ENCODE measurements at regions not wholly inside any gene's neighbourhood (a gene's known extent, or its start where the extent isn't known, plus 50 kb on each side); places are given as distances from the start of the nearest gene placed in this dataset.

DNA sequence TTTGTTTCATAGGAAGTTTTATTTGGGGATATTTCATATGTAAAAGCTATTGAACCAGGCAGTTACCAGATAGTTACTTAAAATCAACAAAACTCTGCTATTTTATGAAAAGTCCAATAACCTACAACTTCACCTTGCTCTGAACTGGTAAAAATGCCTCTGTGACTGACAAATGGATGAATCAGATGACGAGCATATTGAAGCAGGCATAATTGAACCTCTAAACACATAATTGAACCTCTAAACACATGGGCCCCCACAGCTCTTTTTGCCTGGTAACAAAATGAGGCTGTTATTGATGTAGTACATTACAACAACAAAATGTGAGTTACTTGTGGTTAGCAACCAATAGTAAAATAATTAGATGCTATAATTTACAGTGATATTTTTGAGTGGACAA is 99.7 kb downstream of the MBL2 start:
- Histone ChIP-seq H3K79me2 (ENCODE audit: low read length) (no peaks in the 10 kb centered on the region), H3K9me3 (ENCODE audit: low read length) (peaks cover 37% of the 10 kb centered on the region), H3K27me3 (ENCODE audit: low read length) (no peaks in the 10 kb centered on the region), H3K9me2 (replicated peaks; ENCODE audit: insufficient read depth, low read length) (no peaks in the 10 kb centered on the region), H3K27ac (ENCODE audit: low read length) (no peak overlapping the region), H3K4me1 (ENCODE audit: low read length) (no peaks in the 10 kb centered on the region), H3K4me3 (ENCODE audit: low read length) (no peak overlapping the region), H3K36me3 (ENCODE audit: insufficient read depth, low read length) (no peaks in the 10 kb centered on the region), H2AFZ (ENCODE audit: low read length) (no peak overlapping the region), H3K4me2 (ENCODE audit: low read depth, low read length, poor library complexity, severe bottlenecking) (no peak overlapping the region), H4K20me1 (ENCODE audit: insufficient read depth, low read depth, low read length) (no peaks in the 10 kb centered on the region), H3K9ac (ENCODE audit: low read length) (no peak overlapping the region)
- no peak for DNase-seq

DNA sequence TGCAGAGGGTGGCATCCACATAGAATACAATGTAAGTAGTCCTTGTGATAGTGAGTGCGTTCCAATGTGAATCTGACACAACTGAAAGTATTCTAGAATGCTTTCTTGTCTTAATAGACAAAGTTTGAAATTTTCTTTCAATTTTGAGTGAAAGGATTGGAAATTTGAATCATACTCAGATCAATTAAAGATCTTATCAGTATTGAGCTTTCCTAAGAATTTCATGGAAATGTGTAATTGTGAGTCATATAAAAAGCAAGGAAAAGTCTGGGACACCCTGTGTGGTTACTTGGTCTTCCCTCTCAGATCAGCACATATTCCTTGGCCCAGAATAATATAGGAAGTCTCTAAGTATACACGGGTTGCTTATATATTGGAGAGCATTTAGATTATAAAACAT is 99.1 kb downstream of the MBL2 start:
- Histone ChIP-seq H3K9me3 (ENCODE audit: low read length) (peaks cover 35% of the 10 kb centered on the region), H3K27me3 (ENCODE audit: low read length) (no peaks in the 10 kb centered on the region), H3K36me3 (ENCODE audit: insufficient read depth, low read length) (no peaks in the 10 kb centered on the region), H3K9me2 (replicated peaks; ENCODE audit: insufficient read depth, low read length) (no peaks in the 10 kb centered on the region), H4K20me1 (ENCODE audit: insufficient read depth, low read depth, low read length) (no peaks in the 10 kb centered on the region), H3K9ac (ENCODE audit: low read length) (no peak overlapping the region), H3K4me3 (ENCODE audit: low read length) (no peak overlapping the region), H2AFZ (ENCODE audit: low read length) (no peak overlapping the region), H3K4me2 (ENCODE audit: low read depth, low read length, poor library complexity, severe bottlenecking) (no peak overlapping the region), H3K79me2 (ENCODE audit: low read length) (no peaks in the 10 kb centered on the region), H3K27ac (ENCODE audit: low read length) (no peak overlapping the region), H3K4me1 (ENCODE audit: low read length) (no peaks in the 10 kb centered on the region)
- no peak for DNase-seq

DNA sequence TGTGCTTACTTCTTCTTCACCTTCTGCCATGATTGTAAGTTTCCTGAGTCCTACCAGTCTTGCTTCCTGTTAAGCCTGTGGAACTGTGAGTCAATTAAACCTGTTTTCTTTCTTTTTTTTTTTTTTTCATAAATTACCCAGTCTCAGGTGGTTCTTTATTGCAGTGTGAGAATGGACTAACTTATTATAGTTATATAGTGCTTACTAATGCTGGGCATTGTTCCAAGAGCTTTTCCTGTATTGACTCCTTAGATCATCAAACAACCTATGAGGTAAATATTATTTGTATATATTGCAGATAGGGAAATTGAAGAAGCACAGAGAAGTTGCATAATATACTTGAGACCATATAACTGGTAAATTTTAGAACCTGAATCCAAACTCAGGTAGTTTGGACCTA is 98.1 kb downstream of the MBL2 start:
- Histone ChIP-seq H3K4me2 (ENCODE audit: low read depth, low read length, poor library complexity, severe bottlenecking) (no peak overlapping the region), H2AFZ (ENCODE audit: low read length) (no peak overlapping the region), H3K36me3 (ENCODE audit: insufficient read depth, low read length) (no peaks in the 10 kb centered on the region), H3K27ac (ENCODE audit: low read length) (no peak overlapping the region), H3K79me2 (ENCODE audit: low read length) (no peaks in the 10 kb centered on the region), H3K27me3 (ENCODE audit: low read length) (no peaks in the 10 kb centered on the region), H3K4me1 (ENCODE audit: low read length) (no peaks in the 10 kb centered on the region), H4K20me1 (ENCODE audit: insufficient read depth, low read depth, low read length) (no peaks in the 10 kb centered on the region), H3K4me3 (ENCODE audit: low read length) (no peak overlapping the region), H3K9me2 (replicated peaks; ENCODE audit: insufficient read depth, low read length) (no peaks in the 10 kb centered on the region), H3K9ac (ENCODE audit: low read length) (no peak overlapping the region), H3K9me3 (ENCODE audit: low read length) (peaks cover 35% of the 10 kb centered on the region)
- DNase-seq, result no peak

DNA sequence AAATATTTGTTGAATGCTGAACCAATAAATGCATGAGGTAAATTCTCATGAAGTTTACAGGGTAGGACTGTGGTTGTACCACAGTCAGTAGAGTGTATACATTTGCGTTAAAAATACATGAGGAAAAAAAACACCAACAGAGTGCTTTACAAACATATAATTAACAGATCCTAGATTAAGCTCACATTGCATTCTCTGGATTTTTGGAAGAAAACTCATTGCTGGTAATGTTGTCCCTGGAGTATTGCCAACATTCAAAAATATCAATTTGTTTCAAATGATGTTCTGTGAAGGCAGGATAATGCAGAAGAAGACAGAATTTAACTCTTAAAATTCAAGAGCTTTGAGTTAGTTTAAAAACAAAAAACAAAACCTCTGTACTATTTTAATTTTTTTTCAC is 95.5 kb downstream of the MBL2 start:
- Histone ChIP-seq H3K4me2 (ENCODE audit: low read depth, low read length, poor library complexity, severe bottlenecking) (no peak overlapping the region), H3K27me3 (ENCODE audit: low read length) (no peaks in the 10 kb centered on the region), H4K20me1 (ENCODE audit: insufficient read depth, low read depth, low read length) (no peaks in the 10 kb centered on the region), H2AFZ (ENCODE audit: low read length) (no peak overlapping the region), H3K79me2 (ENCODE audit: low read length) (no peaks in the 10 kb centered on the region), H3K9me3 (ENCODE audit: low read length) (peaks cover 24% of the 10 kb centered on the region), H3K9me2 (replicated peaks; ENCODE audit: insufficient read depth, low read length) (no peaks in the 10 kb centered on the region), H3K9ac (ENCODE audit: low read length) (no peak overlapping the region), H3K27ac (ENCODE audit: low read length) (no peak overlapping the region), H3K4me1 (ENCODE audit: low read length) (no peaks in the 10 kb centered on the region), H3K36me3 (ENCODE audit: insufficient read depth, low read length) (no peaks in the 10 kb centered on the region), H3K4me3 (ENCODE audit: low read length) (no peak overlapping the region)
- no peak for DNase-seq

DNA sequence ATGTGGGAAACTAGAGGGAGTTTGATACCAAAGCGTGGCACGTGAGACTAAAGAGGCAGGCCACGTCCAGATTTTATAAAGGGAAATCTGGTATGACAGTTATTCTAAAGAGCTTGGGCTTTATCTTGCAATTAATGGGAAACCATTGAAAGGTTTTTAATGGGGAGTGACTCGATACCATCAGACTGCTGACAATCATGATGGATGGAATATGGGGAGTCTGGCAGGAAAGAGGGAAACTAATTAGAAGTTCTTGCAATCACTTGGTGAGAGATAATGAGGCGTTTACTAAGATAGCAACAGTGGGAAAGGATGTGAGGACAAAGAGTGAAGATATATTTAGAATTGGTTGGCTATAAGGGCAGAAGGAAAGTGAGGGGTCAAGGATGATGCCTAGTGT is 94.0 kb downstream of the MBL2 start:
- H3K27me3 ChIP-seq (ENCODE audit: low read length), result no peaks in the 10 kb centered on the region
- no peak overlapping the region for H2AFZ ChIP-seq (ENCODE audit: low read length)
- no peaks in the 10 kb centered on the region for H3K36me3 ChIP-seq (ENCODE audit: insufficient read depth, low read length)
- no peak overlapping the region for H3K27ac ChIP-seq (ENCODE audit: low read length)
- peaks cover 19% of the 10 kb centered on the region for H3K9me3 ChIP-seq (ENCODE audit: low read length)
- no peaks in the 10 kb centered on the region for H4K20me1 ChIP-seq (ENCODE audit: insufficient read depth, low read depth, low read length)
- no peak overlapping the region for H3K4me2 ChIP-seq (ENCODE audit: low read depth, low read length, poor library complexity, severe bottlenecking)
- H3K4me1 ChIP-seq (ENCODE audit: low read length), result no peaks in the 10 kb centered on the region
- H3K4me3 ChIP-seq (ENCODE audit: low read length), result no peak overlapping the region
- H3K79me2 ChIP-seq (ENCODE audit: low read length), result no peaks in the 10 kb centered on the region
- H3K9ac ChIP-seq (ENCODE audit: low read length), result no peak overlapping the region
- no peaks in the 10 kb centered on the region for H3K9me2 ChIP-seq (replicated peaks; ENCODE audit: insufficient read depth, low read length)
- no peak for DNase-seq

DNA sequence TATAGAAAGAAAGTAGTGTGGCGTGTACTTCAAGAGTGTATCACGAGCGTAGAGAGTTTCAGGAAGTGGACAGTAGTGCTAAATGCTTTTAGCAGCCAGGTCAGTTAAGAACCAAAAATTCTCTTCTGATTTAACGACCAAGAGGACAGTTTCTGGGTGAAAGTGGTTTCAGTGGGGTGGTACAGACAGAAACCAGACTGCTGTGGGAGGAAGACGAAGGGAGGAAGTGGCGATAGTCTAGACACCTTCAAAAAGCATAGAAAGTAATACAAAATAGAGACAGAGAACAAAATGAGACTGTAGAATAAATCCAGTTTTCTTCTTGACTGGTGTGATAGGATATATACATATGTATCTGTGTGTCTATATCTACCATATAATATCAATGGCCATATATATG is 93.5 kb downstream of the MBL2 start:
- Histone ChIP-seq H3K9me3 (ENCODE audit: low read length) (peaks cover 19% of the 10 kb centered on the region), H2AFZ (ENCODE audit: low read length) (no peak overlapping the region), H3K27ac (ENCODE audit: low read length) (no peak overlapping the region), H3K4me1 (ENCODE audit: low read length) (no peaks in the 10 kb centered on the region), H3K9ac (ENCODE audit: low read length) (no peak overlapping the region), H3K4me3 (ENCODE audit: low read length) (no peak overlapping the region), H3K9me2 (replicated peaks; ENCODE audit: insufficient read depth, low read length) (no peaks in the 10 kb centered on the region), H3K4me2 (ENCODE audit: low read depth, low read length, poor library complexity, severe bottlenecking) (no peak overlapping the region), H3K27me3 (ENCODE audit: low read length) (no peaks in the 10 kb centered on the region), H3K36me3 (ENCODE audit: insufficient read depth, low read length) (no peaks in the 10 kb centered on the region), H3K79me2 (ENCODE audit: low read length) (no peaks in the 10 kb centered on the region), H4K20me1 (ENCODE audit: insufficient read depth, low read depth, low read length) (no peaks in the 10 kb centered on the region)
- DNase-seq, result no peak

DNA sequence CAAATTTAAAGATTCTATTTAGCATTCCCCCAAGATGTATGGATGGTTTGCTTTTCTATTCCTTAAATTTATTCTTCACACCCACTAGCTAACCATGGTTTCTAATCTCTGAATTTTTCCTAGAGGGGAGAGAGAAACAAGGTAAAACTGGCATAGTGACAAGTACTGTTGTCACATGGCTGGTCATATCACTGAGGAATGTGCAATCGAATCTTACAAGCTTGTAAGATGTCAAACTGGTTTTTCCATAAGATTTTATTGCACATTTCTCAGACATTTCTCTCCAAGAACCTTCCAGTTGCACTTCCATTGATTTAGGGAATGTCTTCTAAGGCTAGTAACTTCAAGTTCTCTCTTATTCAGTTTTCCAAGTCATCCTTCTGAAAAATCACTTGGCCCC is 89.8 kb downstream of the MBL2 start:
- Histone ChIP-seq H3K79me2 (ENCODE audit: low read length) (no peaks in the 10 kb centered on the region), H2AFZ (ENCODE audit: low read length) (no peak overlapping the region), H4K20me1 (ENCODE audit: insufficient read depth, low read depth, low read length) (no peaks in the 10 kb centered on the region), H3K4me2 (ENCODE audit: low read depth, low read length, poor library complexity, severe bottlenecking) (no peak overlapping the region), H3K27ac (ENCODE audit: low read length) (no peak overlapping the region), H3K4me1 (ENCODE audit: low read length) (no peaks in the 10 kb centered on the region), H3K9ac (ENCODE audit: low read length) (no peak overlapping the region), H3K27me3 (ENCODE audit: low read length) (no peaks in the 10 kb centered on the region), H3K9me2 (replicated peaks; ENCODE audit: insufficient read depth, low read length) (no peaks in the 10 kb centered on the region), H3K36me3 (ENCODE audit: insufficient read depth, low read length) (no peaks in the 10 kb centered on the region), H3K9me3 (ENCODE audit: low read length) (peaks cover 3% of the 10 kb centered on the region), H3K4me3 (ENCODE audit: low read length) (no peak overlapping the region)
- no peak for DNase-seq

DNA sequence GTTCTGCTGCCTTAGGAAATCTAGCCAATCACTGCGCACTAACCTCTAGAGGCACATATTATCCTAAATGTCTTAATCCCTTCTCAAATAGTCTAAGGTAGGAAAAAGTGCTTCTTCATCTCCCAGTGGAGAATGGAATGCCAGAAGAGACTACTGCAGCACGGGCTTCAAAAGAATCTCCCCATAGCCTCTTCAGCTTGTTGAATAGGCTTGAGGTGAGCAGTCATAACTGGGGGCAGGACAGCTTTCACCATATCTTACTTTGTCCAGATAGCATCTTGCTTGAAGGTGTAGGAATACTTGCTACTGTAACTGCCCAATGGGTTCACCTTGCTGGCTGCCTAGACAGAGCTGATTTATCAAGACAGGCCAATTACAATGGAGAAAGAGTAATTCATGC is 88.8 kb downstream of the MBL2 start:
- Histone ChIP-seq H3K4me2 (ENCODE audit: low read depth, low read length, poor library complexity, severe bottlenecking) (no peak overlapping the region), H4K20me1 (ENCODE audit: insufficient read depth, low read depth, low read length) (no peaks in the 10 kb centered on the region), H3K4me3 (ENCODE audit: low read length) (no peak overlapping the region), H3K79me2 (ENCODE audit: low read length) (no peaks in the 10 kb centered on the region), H3K36me3 (ENCODE audit: insufficient read depth, low read length) (no peaks in the 10 kb centered on the region), H3K9ac (ENCODE audit: low read length) (no peak overlapping the region), H2AFZ (ENCODE audit: low read length) (no peak overlapping the region), H3K4me1 (ENCODE audit: low read length) (no peaks in the 10 kb centered on the region), H3K9me2 (replicated peaks; ENCODE audit: insufficient read depth, low read length) (no peaks in the 10 kb centered on the region), H3K27me3 (ENCODE audit: low read length) (no peaks in the 10 kb centered on the region), H3K27ac (ENCODE audit: low read length) (no peak overlapping the region), H3K9me3 (ENCODE audit: low read length) (peaks cover 3% of the 10 kb centered on the region)
- DNase-seq, result no peak

DNA sequence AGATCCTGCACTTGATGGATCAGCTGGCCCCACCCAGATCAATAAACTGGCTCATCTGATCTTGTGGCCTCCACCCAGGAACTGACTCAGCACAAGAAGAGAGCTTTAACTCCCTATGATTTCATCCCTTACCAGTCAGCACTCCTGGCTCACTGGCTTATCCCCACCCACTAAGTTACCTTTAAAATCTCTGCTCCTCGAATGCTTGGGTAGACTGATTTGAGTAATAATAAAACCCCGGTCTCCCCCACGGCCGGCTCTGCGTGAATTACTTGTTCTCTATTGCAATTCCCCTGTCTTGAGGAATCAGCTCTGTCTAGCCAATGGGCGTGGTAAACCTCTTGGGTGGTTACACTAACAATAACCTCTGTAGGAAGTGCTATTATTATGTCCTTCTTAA is 83.7 kb downstream of the MBL2 start:
- Histone ChIP-seq H3K4me2 (ENCODE audit: low read depth, low read length, poor library complexity, severe bottlenecking) (no peak overlapping the region), H3K79me2 (ENCODE audit: low read length) (no peaks in the 10 kb centered on the region), H2AFZ (ENCODE audit: low read length) (no peak overlapping the region), H4K20me1 (ENCODE audit: insufficient read depth, low read depth, low read length) (no peaks in the 10 kb centered on the region), H3K27me3 (ENCODE audit: low read length) (no peaks in the 10 kb centered on the region), H3K4me1 (ENCODE audit: low read length) (no peaks in the 10 kb centered on the region), H3K36me3 (ENCODE audit: insufficient read depth, low read length) (no peaks in the 10 kb centered on the region), H3K27ac (ENCODE audit: low read length) (no peak overlapping the region), H3K4me3 (ENCODE audit: low read length) (no peak overlapping the region), H3K9ac (ENCODE audit: low read length) (no peak overlapping the region), H3K9me3 (ENCODE audit: low read length) (peaks cover 12% of the 10 kb centered on the region; the same call in 1 of the 2 replicates), H3K9me2 (replicated peaks; ENCODE audit: insufficient read depth, low read length) (no peaks in the 10 kb centered on the region)
- no peak for DNase-seq
